SK-N-SH treated with all-trans-retinoic acid at 6 μM for 48 hours (cell line): ENCODE measurements at regions not wholly inside any gene's neighbourhood (a gene's known extent, or its start where the extent isn't known, plus 50 kb on each side); places are given as distances from the start of the nearest gene placed in this dataset.

ENCODE experiments used
- CSDC2 ChIP-seq: fragments of 250-450 bp; sonication (Bioruptor Pico); IDR thresholded peaks from 2 replicates; pipeline ENCODE4 v1.5.0; 2020; ENCODE audit warnings: mild to moderate bottlenecking, moderate library complexity
- GLIS3 ChIP-seq: fragments of 250-450 bp; sonication (Bioruptor Pico); IDR thresholded peaks from 2 replicates; pipeline ENCODE4 v1.5.0; 2020; ENCODE audit warnings: mild to moderate bottlenecking, moderate library complexity
- OSR1 ChIP-seq: fragments of 250-450 bp; sonication (Bioruptor Pico); IDR thresholded peaks from 2 replicates; pipeline ENCODE4 v1.8.0; 2022; ENCODE audit warnings: moderate library complexity, mild to moderate bottlenecking, inconsistent platforms
- RARB ChIP-seq: fragments of 250-450 bp; sonication (Bioruptor Pico); IDR thresholded peaks from 2 replicates; pipeline ENCODE4 v1.8.0; 2021; ENCODE audit warnings: mild to moderate bottlenecking, moderate library complexity
- ZC3H10 ChIP-seq: fragments of 250-450 bp; sonication (Bioruptor Pico); IDR thresholded peaks from 2 replicates; pipeline ENCODE4 v1.5.1; 2021; ENCODE audit warnings: mild to moderate bottlenecking, moderate library complexity
- ZFP30 ChIP-seq: fragments of 450-650 bp; formaldehyde crosslinking; IDR thresholded peaks from 2 replicates; pipeline ENCODE4 v1.5.0; 2022; ENCODE audit warnings: mild to moderate bottlenecking, moderate library complexity
- ZNF8 ChIP-seq: fragments of 450-650 bp; formaldehyde crosslinking; IDR thresholded peaks from 2 replicates; pipeline ENCODE4 v1.5.0; 2020; ENCODE audit warnings: mild to moderate bottlenecking, moderate library complexity
- TF ChIP-seq, protein P1 (sequence below): fragments of 250-450 bp; sonication (Bioruptor Pico); IDR thresholded peaks from 2 replicates; pipeline ENCODE4 v1.8.0; 2020; ENCODE audit warnings: mild to moderate bottlenecking, moderate library complexity, borderline replicate concordance

DNA sequence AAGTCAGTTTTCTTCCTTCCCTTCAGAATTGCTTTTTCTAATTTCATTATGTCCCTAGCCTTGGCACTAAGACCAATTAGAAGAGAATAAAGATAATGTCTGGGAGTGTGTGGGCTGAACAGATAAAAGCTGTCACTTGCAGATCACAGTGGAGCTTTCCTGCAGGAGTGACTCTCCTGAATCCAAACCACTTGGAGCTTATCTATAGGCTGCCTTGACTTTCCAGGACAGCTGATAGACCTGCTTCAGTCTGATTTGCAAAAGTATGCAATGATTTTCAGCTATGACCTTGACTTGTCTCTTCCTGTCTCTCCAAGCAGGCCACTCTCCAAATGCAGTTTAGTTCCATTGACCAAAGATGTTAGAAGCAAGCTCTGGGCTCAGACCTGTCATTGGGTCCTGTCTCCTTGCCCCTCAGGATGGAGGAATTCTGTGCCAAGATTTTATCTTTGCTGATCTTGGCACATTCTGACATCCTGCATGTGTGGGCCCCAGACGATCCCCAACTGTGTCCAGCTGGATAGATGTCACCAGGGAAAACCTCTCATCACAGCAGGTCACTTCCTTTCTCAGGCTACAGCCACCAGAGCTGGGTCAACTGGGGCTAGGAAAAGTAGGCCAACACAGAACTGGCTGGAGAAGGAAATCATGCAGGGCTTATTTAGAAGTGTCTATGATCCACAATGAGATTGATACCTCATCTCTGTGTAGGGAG, 120.9 kb upstream of the ZNF438 start:
- TF ChIP-seq ZNF8 (CRISPR knock-in tag) (no peak), GLIS3 (CRISPR knock-in tag) (no peak), RARB (CRISPR knock-in tag) (no peak), ZFP30 (no peak), ZC3H10 (CRISPR knock-in tag) (no peak), OSR1 (CRISPR knock-in tag) (no peak), CSDC2 (CRISPR knock-in tag) (no peak)
- TF ChIP-seq, protein P1, sequence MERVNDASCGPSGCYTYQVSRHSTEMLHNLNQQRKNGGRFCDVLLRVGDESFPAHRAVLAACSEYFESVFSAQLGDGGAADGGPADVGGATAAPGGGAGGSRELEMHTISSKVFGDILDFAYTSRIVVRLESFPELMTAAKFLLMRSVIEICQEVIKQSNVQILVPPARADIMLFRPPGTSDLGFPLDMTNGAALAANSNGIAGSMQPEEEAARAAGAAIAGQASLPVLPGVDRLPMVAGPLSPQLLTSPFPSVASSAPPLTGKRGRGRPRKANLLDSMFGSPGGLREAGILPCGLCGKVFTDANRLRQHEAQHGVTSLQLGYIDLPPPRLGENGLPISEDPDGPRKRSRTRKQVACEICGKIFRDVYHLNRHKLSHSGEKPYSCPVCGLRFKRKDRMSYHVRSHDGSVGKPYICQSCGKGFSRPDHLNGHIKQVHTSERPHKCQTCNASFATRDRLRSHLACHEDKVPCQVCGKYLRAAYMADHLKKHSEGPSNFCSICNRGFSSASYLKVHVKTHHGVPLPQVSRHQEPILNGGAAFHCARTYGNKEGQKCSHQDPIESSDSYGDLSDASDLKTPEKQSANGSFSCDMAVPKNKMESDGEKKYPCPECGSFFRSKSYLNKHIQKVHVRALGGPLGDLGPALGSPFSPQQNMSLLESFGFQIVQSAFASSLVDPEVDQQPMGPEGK (CRISPR knock-in tag) = no peak
